IgD-negative memory B cell (primary cell): ENCODE measurements at regions not wholly inside any gene's neighbourhood (a gene's known extent, or its start where the extent isn't known, plus 50 kb on each side); places are given as distances from the start of the nearest gene placed in this dataset.

Experiments
- H3K27ac Mint-ChIP-seq, 3 donors: one replicate each; pipeline ENCODE4 v1.8.0; 2020 to 2022; ENCODE audit warnings: mild to moderate bottlenecking in 3 of 3, mixed read lengths in 3 of 3, moderate library complexity in 1 of 3
- H3K27me3 Mint-ChIP-seq: one replicate; pipeline ENCODE4 v1.8.0; 2021; ENCODE audit warnings: mixed read lengths
- H3K36me3 Mint-ChIP-seq: one replicate; pipeline ENCODE4 v1.8.0; 2020; ENCODE audit warnings: mild to moderate bottlenecking, mixed read lengths
- H3K4me1 Mint-ChIP-seq, 3 donors: one replicate each; pipeline ENCODE4 v1.8.0; 2020 to 2022; ENCODE audit warnings: mixed read lengths in 3 of 3, mild to moderate bottlenecking in 1 of 3
- H3K4me3 Mint-ChIP-seq, 4 donors: one replicate each; pipeline ENCODE4 v1.8.0; 2020 to 2022; ENCODE audit warnings: mild to moderate bottlenecking in 4 of 4, mixed read lengths in 4 of 4, moderate library complexity in 3 of 4
- H3K9me3 Mint-ChIP-seq, 3 donors: one replicate each; pipeline ENCODE4 v1.8.0; 2020 to 2021; ENCODE audit warnings: mixed read lengths in 3 of 3, mild to moderate bottlenecking in 1 of 3

DNA sequence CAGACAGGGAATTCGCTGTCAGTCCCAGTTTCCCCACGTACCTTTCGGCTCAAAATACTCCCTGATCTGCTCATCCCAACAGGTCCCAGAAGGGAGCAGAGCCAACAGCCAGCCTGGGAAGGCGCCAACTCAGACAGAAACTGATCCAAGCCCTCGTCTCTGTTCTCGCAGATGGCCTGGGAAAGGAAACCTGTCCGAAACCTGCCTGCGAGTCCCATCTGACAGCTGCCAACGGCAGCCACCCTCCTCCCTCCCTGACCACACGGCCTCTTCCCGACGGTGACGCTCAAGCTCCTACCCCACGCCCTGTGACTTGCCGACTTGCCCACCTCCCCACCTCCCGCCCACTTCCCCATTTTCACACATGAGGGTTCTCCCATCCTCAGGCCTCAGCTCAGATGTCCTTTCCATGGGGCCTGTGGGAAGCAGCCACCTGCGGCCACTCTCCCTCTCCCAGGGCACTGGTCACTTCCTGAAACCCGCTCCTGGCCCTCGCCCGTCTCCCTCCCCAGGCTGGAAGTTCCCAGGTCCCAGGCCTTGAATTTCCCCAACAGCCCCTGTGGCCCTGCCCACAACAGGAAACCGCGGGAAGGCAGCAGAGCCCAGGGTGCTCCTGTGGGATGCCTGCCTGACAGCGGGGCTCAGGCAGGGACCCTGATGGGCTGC lies 60.9 kb upstream of the FBRSL1 start:
- Mint-ChIP-seq H3K27ac (peak overlapping the region; percentile 46 to 94 (median 53)), H3K4me1 (peaks cover 5 to 28% (median 24%) of the 10 kb centered on the region in 3 donors), H3K36me3 (no peaks in the 10 kb centered on the region), H3K9me3 (peaks cover 0 to 4% (median 0%) of the 10 kb centered on the region in 3 donors), H3K4me3 (peak overlapping the region in 2 of 4 donors; percentile 34 to 55), H3K27me3 (peaks cover 7% of the 10 kb centered on the region)

- H3K27ac Mint-ChIP-seq = peak overlapping the region in 1 of 3 donors; percentile 94
- no peaks in the 10 kb centered on the region for H3K36me3 Mint-ChIP-seq
- peak overlapping the region in 3 of 4 donors; percentile 27 to 55 (median 47) for H3K4me3 Mint-ChIP-seq
- H3K9me3 Mint-ChIP-seq = peaks cover 0 to 4% (median 0%) of the 10 kb centered on the region in 3 donors
- peaks cover 6% of the 10 kb centered on the region for H3K27me3 Mint-ChIP-seq
- peaks cover 5 to 27% (median 21%) of the 10 kb centered on the region in 3 donors for H3K4me1 Mint-ChIP-seq
Measured at GRCh38 chr12:132427999-132428935, 61.7 kb upstream of the FBRSL1 start.

DNA sequence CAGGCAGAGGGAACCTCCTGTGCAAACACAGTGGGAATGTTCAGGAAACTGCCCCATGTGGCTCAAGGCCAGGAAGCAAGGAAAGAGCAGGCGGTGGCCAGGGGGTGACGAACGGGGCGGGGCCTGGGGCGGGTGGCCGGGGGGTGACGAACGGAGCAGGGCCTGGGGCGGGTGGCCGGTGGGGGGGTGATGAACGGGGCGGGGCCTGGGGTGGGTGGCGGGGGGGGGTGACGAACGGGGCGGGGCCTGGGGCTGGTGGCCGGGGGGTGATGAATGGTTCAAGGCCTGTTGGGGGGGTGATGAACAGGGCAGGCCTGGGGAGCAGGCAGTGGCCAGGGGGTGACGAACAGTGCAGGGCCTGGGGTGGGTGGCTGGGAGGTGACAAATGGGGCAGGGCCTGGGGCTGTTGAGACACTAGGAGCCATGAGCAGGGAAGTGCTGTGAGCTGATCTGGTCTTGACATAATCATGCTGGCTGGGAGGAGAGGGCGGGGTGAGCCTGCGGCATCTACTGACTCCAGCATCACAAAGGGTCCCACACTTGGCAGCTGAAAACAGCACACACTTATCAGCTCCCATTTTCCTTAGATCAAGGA lies 62.7 kb upstream of the FBRSL1 start:
- Mint-ChIP-seq H3K4me1 (peaks cover 5 to 29% (median 21%) of the 10 kb centered on the region in 3 donors), H3K27ac (peak overlapping the region in 2 of 3 donors; percentile 93 to 94)

DNA sequence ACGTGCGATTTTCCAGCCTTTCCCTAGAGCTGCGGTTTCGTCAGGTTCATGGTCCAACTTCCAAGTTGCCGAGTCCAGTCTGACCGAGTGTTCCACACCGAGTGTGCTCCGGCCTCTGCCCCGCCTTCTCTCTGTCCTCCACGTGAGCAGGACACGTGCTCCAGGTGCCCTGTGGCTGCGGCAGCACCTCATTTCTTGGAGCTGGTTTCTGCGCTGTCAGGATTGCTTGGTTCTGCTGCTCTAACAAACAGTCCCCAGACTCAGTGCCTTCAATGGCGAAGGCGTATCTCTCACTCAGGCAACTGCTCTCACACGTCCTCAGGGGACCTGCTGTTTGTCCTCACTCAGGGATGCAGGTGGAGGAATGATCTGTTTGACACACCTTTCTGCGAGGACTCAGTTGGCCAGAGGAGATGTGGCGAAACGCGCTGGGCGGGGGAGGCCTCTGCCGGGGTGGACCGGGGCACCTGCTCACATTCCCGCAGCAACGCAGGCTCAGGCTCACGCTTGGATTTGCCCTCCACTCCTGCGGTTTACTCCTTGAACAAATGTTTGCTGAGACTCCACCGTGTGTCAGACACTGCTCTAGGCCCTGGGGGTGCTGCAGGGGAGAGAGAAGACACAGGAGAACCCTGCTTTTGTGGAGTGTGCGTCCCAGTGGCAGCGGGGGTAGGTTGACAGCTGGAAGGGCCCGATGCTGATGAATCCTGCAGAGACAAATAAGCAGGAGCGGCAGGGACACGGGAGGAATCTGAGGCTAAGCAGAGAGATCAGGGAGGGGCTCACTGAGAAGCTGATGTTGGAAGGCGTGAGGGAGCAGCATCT lies 63.4 kb upstream of the FBRSL1 start:
- Mint-ChIP-seq H3K27ac (peak overlapping the region in 1 of 3 donors; percentile 93), H3K4me3 (peak overlapping the region in 1 of 4 donors; percentile 76), H3K27me3 (peaks cover 6% of the 10 kb centered on the region), H3K4me1 (peaks cover 5 to 29% (median 24%) of the 10 kb centered on the region in 3 donors), H3K9me3 (peaks cover 0 to 4% (median 0%) of the 10 kb centered on the region in 3 donors), H3K36me3 (no peaks in the 10 kb centered on the region)

More for the DNA sequence above, 62.7 kb upstream of the FBRSL1 start:
- Mint-ChIP-seq H3K36me3 (no peaks in the 10 kb centered on the region), H3K4me3 (no peak overlapping the region), H3K9me3 (peaks cover 0 to 4% (median 0%) of the 10 kb centered on the region in 3 donors), H3K27me3 (peaks cover 6% of the 10 kb centered on the region)

DNA sequence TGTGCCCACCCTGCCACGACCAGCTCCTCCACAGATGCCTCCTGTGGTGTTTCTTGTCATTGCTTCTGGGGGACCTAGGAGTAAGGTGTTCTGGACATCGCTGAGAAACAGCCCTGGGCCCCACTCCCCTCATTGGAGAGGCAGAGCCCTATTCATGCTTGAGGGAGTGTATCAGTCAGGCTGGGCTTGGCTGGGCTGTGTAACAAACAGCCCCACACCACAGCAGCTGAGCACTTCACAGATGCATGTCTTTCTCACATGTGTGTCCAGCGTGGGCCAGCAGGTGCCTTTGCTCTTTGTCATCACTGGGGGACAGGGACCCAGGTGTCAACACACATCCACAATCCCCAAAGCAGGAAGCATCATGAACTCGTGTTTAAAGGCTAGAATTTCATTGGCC lies 65.1 kb upstream of the FBRSL1 start:
- H3K27me3 Mint-ChIP-seq = peaks cover 6% of the 10 kb centered on the region
- no peak overlapping the region for H3K4me3 Mint-ChIP-seq
- H3K9me3 Mint-ChIP-seq = peaks cover 0 to 4% (median 4%) of the 10 kb centered on the region in 3 donors
- H3K36me3 Mint-ChIP-seq = no peaks in the 10 kb centered on the region
- H3K4me1 Mint-ChIP-seq = peaks cover 3 to 23% (median 23%) of the 10 kb centered on the region in 3 donors
- peak overlapping the region in 1 of 3 donors; percentile 71 for H3K27ac Mint-ChIP-seq

- Mint-ChIP-seq H3K4me1 (peaks cover 7 to 18% (median 17%) of the 10 kb centered on the region in 3 donors), H3K27ac (no peak overlapping the region), H3K9me3 (peaks cover 0 to 4% (median 4%) of the 10 kb centered on the region in 3 donors), H3K36me3 (no peaks in the 10 kb centered on the region), H3K4me3 (no peak overlapping the region), H3K27me3 (peaks cover 3% of the 10 kb centered on the region)
Measured at GRCh38 chr12:132423820-132424645, 65.9 kb upstream of the FBRSL1 start.

GRCh38 chr12:132423251-132423819 lies 66.6 kb upstream of the FBRSL1 start:
- Mint-ChIP-seq H3K4me1 (peaks cover 7 to 15% (median 13%) of the 10 kb centered on the region in 3 donors), H3K27me3 (peaks cover 2% of the 10 kb centered on the region), H3K4me3 (no peak overlapping the region), H3K9me3 (peaks cover 0 to 4% (median 4%) of the 10 kb centered on the region in 3 donors), H3K36me3 (no peaks in the 10 kb centered on the region), H3K27ac (peak overlapping the region in 2 of 3 donors; percentile 11 to 57)

DNA sequence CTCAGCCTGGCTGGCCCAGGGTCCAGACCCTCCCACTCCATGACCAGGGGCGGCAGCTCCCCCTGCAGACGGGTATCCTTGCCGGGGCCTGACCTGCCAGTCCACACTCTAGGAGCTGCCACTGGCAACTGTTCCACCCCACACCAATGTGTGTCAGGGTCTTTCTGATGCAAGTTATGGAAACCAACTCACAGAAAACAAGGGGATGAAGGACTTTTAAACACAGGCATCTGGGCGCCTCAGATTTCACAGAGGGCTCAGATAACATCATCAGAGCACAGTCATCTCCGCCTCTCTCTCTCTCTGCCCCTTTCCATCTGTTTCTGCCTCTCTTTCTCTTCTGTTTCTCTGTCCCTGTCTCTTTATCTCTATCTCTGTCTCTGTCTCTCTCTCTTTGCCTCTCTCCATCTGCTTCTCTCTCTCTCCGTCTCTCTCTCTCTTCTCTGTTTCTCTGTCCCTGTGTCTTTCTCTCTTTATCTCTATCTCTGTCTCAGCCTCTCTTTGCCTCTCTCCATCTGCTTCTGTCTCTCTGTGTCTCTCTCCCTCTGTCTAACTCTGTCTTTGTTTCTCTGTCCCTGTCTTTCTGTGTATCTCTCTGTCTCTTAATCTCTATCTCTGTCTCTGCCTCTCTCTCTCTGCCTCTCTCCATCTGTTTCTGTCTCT lies 67.4 kb upstream of the FBRSL1 start:
- H3K4me3 Mint-ChIP-seq = no peak overlapping the region
- H3K4me1 Mint-ChIP-seq = peaks cover 7 to 13% (median 11%) of the 10 kb centered on the region in 3 donors
- peak overlapping the region in 1 of 3 donors; percentile 57 for H3K27ac Mint-ChIP-seq

GRCh38 chr12:132422040-132422380 lies 67.9 kb upstream of the FBRSL1 start:
- H3K4me1 Mint-ChIP-seq = peaks cover 7 to 13% (median 11%) of the 10 kb centered on the region in 3 donors
- H3K36me3 Mint-ChIP-seq = no peaks in the 10 kb centered on the region
- peaks cover 2% of the 10 kb centered on the region for H3K27me3 Mint-ChIP-seq
- peaks cover 0 to 4% (median 4%) of the 10 kb centered on the region in 3 donors for H3K9me3 Mint-ChIP-seq
- H3K27ac Mint-ChIP-seq = peak overlapping the region in 2 of 3 donors; percentile 31 to 81
- no peak overlapping the region for H3K4me3 Mint-ChIP-seq

More for the DNA sequence above, 67.4 kb upstream of the FBRSL1 start:
- H3K27me3 Mint-ChIP-seq = peaks cover 2% of the 10 kb centered on the region
- H3K9me3 Mint-ChIP-seq = peaks cover 0 to 4% (median 4%) of the 10 kb centered on the region in 3 donors
- no peaks in the 10 kb centered on the region for H3K36me3 Mint-ChIP-seq

DNA sequence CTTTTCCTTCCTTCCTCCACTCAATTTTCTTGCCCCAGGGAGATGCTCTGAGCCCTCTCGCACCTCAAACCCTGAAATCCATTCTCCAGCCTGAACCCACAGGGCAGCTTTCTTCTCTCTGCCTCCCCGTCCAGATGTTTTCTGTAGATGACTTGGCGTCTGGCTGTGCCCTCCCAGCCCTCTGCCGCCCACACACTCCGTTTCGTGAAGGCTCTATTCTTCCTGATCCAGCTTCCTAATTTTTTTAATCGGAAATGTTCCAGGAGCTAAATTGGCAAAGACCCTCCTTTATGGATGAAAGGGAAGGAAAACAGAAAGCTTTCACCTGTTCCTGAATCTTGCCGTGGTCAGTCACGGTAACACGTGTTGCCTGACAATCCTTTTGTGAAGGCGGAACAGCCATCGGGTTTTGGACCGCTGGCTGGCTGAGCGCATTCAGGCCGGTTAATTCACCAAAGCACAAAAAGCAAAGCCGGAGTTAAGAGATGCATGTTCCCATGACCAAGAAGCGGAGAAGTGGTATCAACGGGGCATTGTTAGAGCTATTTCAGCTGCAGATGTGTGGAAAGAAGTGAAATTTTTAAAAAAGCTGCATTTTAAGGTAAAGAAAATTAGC lies 70.2 kb upstream of the FBRSL1 start:
- peaks cover 0 to 4% (median 0%) of the 10 kb centered on the region in 3 donors for H3K9me3 Mint-ChIP-seq
- peak overlapping the region in 1 of 4 donors; percentile 74 for H3K4me3 Mint-ChIP-seq
- H3K27me3 Mint-ChIP-seq = peaks cover 2% of the 10 kb centered on the region
- no peaks in the 10 kb centered on the region for H3K36me3 Mint-ChIP-seq
- no peak overlapping the region for H3K27ac Mint-ChIP-seq
- peaks cover 7 to 13% (median 13%) of the 10 kb centered on the region in 3 donors for H3K4me1 Mint-ChIP-seq

- Mint-ChIP-seq H3K27ac (peak overlapping the region in 1 of 3 donors; percentile 27), H3K27me3 (peaks cover 2% of the 10 kb centered on the region), H3K4me1 (peaks cover 7 to 13% (median 13%) of the 10 kb centered on the region in 3 donors), H3K36me3 (no peaks in the 10 kb centered on the region), H3K9me3 (peaks cover 0 to 4% (median 0%) of the 10 kb centered on the region in 3 donors), H3K4me3 (no peak overlapping the region)
Measured at GRCh38 chr12:132418393-132418925, 71.5 kb upstream of the FBRSL1 start.

DNA sequence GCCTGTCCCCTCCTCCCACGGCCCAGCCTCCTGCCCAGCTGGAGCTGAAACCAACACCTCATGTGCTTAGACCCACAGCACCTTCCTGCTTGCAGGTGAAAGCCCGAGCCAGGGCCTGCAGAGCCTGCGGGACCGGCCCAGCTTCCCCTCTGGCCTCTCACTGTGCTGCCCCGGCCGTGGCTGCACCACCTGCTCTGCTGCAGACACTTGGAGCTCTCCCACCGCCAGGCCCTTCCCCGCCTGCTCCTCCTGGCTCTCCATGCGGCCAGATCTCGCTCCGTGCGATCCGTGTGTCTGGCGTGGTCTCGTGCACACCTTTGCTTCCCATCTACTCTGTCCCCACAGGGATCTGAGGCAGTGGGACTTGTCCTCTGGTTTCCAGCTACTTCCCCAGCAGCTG lies 72.2 kb upstream of the FBRSL1 start:
- H3K9me3 Mint-ChIP-seq = peaks cover 0 to 4% (median 0%) of the 10 kb centered on the region in 3 donors
- no peak overlapping the region for H3K27ac Mint-ChIP-seq
- no peaks in the 10 kb centered on the region for H3K36me3 Mint-ChIP-seq
- H3K27me3 Mint-ChIP-seq = peaks cover 2% of the 10 kb centered on the region
- H3K4me1 Mint-ChIP-seq = peaks cover 7 to 11% (median 8%) of the 10 kb centered on the region in 3 donors
- H3K4me3 Mint-ChIP-seq = no peak overlapping the region
